Calu3 (cell line): ENCODE measurements at regions not wholly inside any gene's neighbourhood (a gene's known extent, or its start where the extent isn't known, plus 50 kb on each side); places are given as distances from the start of the nearest gene placed in this dataset.

Source experiments
- BruUV-seq: library from RNA; stranded (reverse); fragments of 400-500 nt; replicated peaks from 2 replicates; lab custom pipeline; 2021; lab: Mats Ljungman, UMichigan
- CTCF ChIA-PET: fragments of 300-600 bp; sonication (Branson Sonifier 250); formaldehyde crosslinking; loops from one replicate; lab custom pipeline; 2022; ENCODE audit warnings: antibody characterized with exemption; lab: Charles Lee
- DNase-seq: peaks from one replicate; pipeline ENCODE4 v3.0.0; 2022
- H3K27ac Mint-ChIP-seq: one replicate; pipeline ENCODE4 v1.8.0; 2022; ENCODE audit warnings: mixed read lengths; ENCODE audit not compliant: unreplicated experiment
- H3K27me3 Mint-ChIP-seq: one replicate; pipeline ENCODE4 v1.8.0; 2022; ENCODE audit warnings: mixed read lengths; ENCODE audit not compliant: unreplicated experiment
- H3K36me3 Mint-ChIP-seq: one replicate; pipeline ENCODE4 v1.8.0; 2022; ENCODE audit warnings: mild to moderate bottlenecking, moderate library complexity, mixed read lengths; ENCODE audit not compliant: insufficient read depth, unreplicated experiment
- H3K4me1 Mint-ChIP-seq: one replicate; pipeline ENCODE4 v1.8.0; 2022; ENCODE audit warnings: mild to moderate bottlenecking, low read depth, mixed read lengths; ENCODE audit not compliant: unreplicated experiment
- H3K4me3 Mint-ChIP-seq: one replicate; pipeline ENCODE4 v1.8.0; 2022; ENCODE audit warnings: mild to moderate bottlenecking, low read depth, moderate library complexity, mixed read lengths; ENCODE audit not compliant: unreplicated experiment
- H3K9me3 Mint-ChIP-seq: one replicate; pipeline ENCODE4 v1.8.0; 2022; ENCODE audit warnings: low read depth, mixed read lengths; ENCODE audit not compliant: unreplicated experiment
- CTCF ChIP-seq: fragments of 200-600 bp; IDR thresholded peaks from one replicate; pipeline ENCODE4 v1.8.0; 2022; ENCODE audit warnings: antibody characterized with exemption; ENCODE audit not compliant: unreplicated experiment
- intact Hi-C: fragments of 100-400 bp; cut with micrococcal nuclease; formaldehyde crosslinking; loops from one replicate; pipeline ENCODE4 v1.10.0; 2022; ENCODE audit not compliant: unreplicated experiment

DNA sequence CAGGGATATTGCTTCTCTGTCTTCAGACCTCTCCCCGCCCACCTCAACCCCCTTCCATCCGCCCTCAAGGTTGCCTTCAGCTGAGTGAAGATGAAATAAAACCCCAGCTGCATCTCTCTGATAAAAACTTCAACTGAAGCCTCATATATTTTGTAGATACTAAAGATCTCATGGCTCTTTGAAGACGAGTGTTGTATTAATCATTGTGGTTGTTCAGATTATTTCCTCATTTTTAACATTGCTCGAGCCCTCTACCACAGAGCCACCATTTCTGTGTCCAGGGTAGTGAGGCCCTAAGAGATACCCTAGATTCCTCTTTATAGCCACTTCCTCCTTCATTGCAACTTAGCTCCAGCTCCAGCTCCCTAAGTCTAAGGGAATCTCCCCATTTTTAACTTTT, 312.8 kb upstream of the ZNF507 start:
- no peak for TF ChIP-seq CTCF
- DNase-seq = no peak
- Mint-ChIP-seq H3K27me3 (no peaks in the 10 kb centered on the region), H3K36me3 (no peaks in the 10 kb centered on the region), H3K4me3 (no peak overlapping the region), H3K27ac (no peak overlapping the region), H3K9me3 (peaks cover 21% of the 10 kb centered on the region), H3K4me1 (no peaks in the 10 kb centered on the region)
- intact Hi-C loops = no loop called here
- CTCF ChIA-PET = no interaction called here
- no TSS peak for BruUV-seq

DNA sequence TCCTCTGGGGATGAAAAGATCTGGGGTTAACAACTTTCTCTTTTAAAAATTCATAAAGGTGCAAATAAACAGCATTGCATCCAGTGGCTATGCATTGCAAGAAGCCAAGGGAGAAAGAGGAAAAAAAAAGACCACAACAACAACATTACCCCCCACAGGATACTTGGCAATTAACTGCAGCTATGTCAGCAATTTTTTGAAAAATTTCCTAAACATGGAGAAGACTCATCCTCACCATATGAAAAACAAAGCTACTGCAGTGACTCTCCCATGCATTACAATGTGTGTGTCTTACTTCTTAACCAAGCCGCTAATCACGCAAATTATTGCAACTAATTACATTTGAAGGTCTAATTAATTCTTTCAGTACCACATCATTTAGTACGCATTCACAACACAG, 309.8 kb upstream of the ZNF507 start:
- no peak overlapping the region for H3K4me3 Mint-ChIP-seq
- H3K27ac Mint-ChIP-seq = no peak overlapping the region
- H3K27me3 Mint-ChIP-seq = no peaks in the 10 kb centered on the region
- BruUV-seq = no TSS peak
- H3K36me3 Mint-ChIP-seq = no peaks in the 10 kb centered on the region
- no peak for DNase-seq
- CTCF ChIA-PET = no interaction called here
- intact Hi-C loops = no loop called here
- TF ChIP-seq CTCF = no peak
- H3K9me3 Mint-ChIP-seq = peaks cover 17% of the 10 kb centered on the region
- H3K4me1 Mint-ChIP-seq = no peaks in the 10 kb centered on the region

DNA sequence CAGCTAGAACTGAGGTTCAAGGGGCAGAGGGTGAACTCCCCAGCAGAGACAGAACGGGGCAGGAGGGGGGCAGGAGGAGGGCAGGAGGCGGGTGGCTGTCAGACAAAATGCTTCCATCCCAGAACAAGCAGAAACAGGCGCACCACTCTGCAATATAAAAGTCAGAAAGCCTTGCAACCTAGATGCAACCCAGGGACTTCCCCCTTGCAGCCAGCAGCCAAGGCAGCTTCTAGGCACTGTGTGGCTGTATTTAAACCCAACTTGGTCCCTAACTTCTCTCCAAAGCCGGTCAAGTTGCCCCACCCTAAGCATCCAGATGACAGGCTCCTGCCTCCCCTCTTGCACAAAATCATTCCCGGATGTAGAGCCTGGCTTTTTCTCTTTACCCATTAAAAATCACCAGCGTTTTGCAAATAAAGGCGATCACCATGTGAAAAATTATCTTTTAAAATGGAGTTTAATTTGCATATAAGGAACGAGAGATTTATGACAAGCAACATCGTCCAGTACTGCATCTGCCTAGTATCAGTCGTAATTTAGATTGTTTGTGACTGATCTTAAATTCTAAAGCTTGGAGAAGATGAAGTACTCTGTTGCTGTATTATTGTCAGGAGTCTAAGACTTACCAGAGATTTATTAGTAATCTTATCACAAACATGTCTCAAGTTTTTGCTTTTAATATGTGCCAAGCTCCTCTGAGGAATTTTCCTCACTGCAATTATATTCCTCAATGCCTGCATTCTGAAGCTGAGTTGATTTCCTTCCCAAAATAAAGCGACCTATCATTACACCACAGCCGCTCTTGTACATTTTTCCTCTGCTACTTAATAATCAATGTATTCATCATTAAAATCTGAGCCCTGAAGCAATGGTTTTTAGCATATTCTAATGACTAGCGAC, 307.1 kb upstream of the ZNF507 start:
- CTCF ChIA-PET = no interaction called here
- H3K4me3 Mint-ChIP-seq = no peak overlapping the region
- TF ChIP-seq CTCF = no peak
- peaks cover 10% of the 10 kb centered on the region for H3K9me3 Mint-ChIP-seq
- no peaks in the 10 kb centered on the region for H3K36me3 Mint-ChIP-seq
- DNase-seq = no peak
- no peaks in the 10 kb centered on the region for H3K27me3 Mint-ChIP-seq
- no peaks in the 10 kb centered on the region for H3K4me1 Mint-ChIP-seq
- intact Hi-C loops = no loop called here
- BruUV-seq = no TSS peak
- no peak overlapping the region for H3K27ac Mint-ChIP-seq

DNA sequence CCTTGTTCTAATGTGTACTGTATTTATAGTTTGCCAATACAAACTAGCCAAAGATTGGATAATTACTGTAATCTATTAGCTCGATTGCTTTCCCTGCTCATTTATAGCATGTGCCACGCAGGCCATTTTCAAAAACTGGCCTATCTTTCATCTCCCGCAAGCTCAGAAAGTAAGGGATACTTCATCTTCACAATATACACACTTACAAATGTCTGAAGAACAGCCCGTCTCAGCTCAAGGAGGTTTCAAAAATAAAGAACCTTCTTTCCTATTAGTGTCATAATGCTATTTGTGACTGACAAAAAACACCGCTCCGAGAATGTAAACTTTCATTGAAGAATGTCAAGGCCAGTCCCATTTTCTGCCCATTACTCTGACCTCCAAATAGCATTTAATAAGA, 306.4 kb upstream of the ZNF507 start:
- CTCF ChIA-PET = no interaction called here
- no peaks in the 10 kb centered on the region for H3K36me3 Mint-ChIP-seq

More for the DNA sequence above, 306.4 kb upstream of the ZNF507 start:
- no peak for TF ChIP-seq CTCF
- Mint-ChIP-seq H3K27me3 (no peaks in the 10 kb centered on the region), H3K4me3 (no peak overlapping the region), H3K4me1 (no peaks in the 10 kb centered on the region), H3K27ac (no peak overlapping the region), H3K9me3 (peaks cover 12% of the 10 kb centered on the region)
- no peak for DNase-seq
- BruUV-seq = no TSS peak
- intact Hi-C loops = no loop called here
